ENCODE measurements at regions not wholly inside any gene's neighbourhood (a gene's known extent, or its start where the extent isn't known, plus 50 kb on each side); places are given as distances from the start of the nearest gene placed in this dataset.
"Not testable (repeated sequence)": the region's sequence is repeated elsewhere in the genome, so short reads cannot be mapped to it uniquely, and the experiment has no call there.

DNA sequence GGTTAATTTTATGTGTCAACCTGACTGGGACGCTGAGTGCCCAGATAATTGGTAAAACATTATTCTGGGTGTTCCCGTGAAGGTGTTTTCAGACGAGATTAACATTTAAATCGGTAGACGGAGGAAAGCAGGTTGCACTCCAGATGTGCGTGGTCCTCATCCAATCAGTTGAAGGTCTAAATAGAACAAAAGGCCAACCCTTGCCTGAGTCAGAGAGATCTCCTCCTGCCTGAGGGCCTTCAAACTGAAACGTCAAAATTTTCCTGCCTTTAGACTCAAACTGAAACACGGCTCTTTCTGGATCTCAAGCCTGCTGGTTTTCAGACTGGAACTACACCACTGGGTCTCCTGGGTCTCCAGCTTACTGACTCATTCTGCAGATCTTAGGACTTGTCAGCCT lies 70.9 kb downstream of the NPIPA5 start:
- H3K4me3 ChIP-seq (ENCODE audit: low read length); DNase-seq (ENCODE audit: low read depth): not testable (repeated sequence)

DNA sequence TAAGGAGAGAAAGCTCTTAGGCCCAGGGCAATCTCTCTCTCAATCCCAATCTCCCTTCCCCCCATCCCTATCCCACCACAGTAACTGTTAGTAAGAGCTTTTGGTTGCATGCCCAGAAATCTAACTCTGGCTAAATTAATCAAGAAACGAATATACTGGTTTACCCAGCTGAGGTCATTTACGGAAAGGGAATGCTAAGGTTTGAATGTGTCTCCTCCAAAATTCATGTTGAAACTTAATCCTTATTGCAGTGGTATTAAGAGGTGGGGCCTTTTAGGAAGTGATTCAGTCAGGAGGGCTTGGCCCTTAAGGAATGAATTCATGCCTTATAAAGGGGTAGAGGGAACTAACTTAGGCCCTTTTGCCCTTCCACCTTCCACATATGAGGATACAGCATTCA lies 72.2 kb downstream of the NPIPA5 start:
- peak; percentile 4 for DNase-seq (ENCODE audit: low read depth)
- not testable (repeated sequence) for H3K4me3 ChIP-seq (ENCODE audit: low read length)

DNA sequence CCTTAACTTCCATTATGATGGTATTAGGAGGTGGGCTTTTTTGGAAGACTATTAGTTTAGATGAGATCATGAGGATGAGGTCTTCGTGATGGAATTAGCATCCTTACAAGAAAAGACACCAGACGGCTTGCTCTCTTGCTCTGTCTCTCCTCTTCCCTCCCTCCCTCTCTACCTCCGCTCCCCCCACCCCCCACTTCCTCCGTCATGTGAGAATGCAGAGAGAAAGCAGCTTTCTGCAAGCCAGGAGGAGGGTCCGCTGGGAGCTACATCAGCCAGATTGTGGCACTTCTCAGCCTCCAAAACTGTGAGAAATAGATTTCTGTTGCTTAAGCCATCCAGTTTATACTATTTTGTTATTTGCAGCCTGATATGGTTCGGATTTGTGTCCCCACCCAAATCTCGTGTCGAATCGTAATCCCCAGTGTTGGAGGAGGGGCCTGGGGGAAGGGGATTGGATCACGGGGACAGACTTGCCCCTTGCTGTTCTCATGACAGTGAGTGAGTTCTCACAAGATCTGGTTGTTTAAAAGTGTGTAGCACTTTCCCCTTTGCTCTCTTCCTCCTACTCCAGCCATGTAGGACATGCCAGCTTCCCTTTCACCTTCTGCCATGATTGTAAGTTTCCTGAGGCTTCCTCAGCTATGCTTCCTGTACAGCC lies 74.3 kb downstream of the NPIPA5 start:
- DNase-seq (ENCODE audit: low read depth); H3K4me3 ChIP-seq (ENCODE audit: low read length): not testable (repeated sequence)

DNA sequence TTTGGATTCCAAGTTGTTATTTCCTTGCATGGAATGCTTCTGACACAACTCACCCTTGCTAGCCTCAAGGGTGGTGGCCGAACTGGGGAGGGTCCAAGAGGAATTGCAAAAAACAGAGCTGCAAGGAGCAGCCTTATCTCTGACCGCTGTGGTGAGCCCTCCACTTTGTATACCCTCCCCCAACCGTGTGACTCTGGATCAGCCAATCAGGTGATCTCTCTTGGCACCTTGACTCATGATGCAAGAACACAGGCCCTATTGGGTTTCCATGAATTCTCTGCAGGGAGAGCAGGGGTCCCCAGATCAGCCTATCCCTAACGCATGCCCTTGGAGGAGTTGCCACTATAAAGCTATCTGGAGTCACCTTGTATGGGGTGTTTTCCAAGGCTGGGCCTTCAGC lies 81.0 kb downstream of the NPIPA5 start:
- DNase-seq (ENCODE audit: low read depth); H3K4me3 ChIP-seq (ENCODE audit: low read length): not testable (repeated sequence)

DNA sequence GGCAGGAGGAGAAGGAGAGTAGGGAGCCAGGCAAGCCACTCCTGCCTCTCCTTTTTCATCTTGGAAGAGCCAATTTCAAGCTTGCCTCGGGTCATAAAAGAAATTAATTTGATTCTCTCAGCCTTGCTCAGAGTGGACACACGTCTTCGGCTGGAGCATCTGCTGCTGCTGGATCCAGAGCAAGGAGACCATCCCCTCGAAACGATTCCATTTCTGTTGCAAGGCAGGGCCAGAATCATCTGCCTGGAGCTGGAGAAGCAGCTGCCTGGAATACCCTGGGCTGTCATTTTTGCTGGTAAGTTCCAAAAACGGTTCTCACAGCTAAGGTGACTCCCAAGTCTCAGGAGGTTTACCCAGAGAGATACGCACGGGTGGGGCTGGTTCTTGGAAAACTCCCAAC lies 103.3 kb downstream of the NPIPA5 start:
- DNase-seq (ENCODE audit: low read depth); H3K4me3 ChIP-seq (ENCODE audit: low read length): not testable (repeated sequence)

- not testable (repeated sequence) for DNase-seq (ENCODE audit: low read depth); H3K4me3 ChIP-seq (ENCODE audit: low read length)
Observed at GRCh38 chr16:15273964-15274363, 104.1 kb downstream of the NPIPA5 start.

DNA sequence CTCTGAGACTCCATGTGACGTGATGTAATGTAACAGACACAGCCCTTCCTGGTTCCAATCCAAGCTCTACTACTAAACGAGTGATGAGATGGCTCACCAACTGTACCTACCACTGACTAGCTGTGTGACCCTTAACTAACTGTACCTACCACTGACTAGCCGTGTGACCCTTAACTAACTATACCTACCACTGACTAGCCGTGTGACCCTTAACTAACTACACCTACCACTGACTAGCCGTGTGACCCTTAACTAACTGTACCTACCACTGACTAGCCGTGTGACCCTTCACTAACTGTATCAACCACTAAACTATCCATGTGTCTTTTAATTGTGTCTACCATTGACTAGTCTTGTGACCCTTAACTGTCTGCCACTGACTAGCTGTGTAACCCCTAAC lies 111.2 kb downstream of the NPIPA5 start:
- DNase-seq (ENCODE audit: low read depth); H3K4me3 ChIP-seq (ENCODE audit: low read length): not testable (repeated sequence)

DNA sequence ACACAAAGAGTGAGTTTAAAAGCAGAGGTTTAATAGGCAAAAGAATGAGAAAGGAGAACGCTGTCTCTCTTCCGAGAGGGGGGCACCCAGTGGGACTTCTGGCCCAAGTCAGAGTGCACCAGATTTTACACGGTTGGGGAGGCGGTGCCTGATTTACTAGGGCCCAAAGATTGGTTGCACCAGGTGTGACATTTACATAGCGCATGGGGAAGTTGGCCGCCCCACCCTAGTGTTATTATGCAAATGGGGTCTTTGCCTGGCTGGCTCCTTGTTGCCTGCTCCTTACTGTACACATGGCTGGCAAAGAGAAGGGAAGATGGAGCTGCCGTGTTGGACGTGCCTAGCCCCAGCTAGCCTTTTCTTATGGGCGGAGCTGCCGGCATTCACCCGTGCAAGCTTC lies 115.9 kb downstream of the NPIPA5 start:
- not testable (repeated sequence) for DNase-seq (ENCODE audit: low read depth); H3K4me3 ChIP-seq (ENCODE audit: low read length)

DNA sequence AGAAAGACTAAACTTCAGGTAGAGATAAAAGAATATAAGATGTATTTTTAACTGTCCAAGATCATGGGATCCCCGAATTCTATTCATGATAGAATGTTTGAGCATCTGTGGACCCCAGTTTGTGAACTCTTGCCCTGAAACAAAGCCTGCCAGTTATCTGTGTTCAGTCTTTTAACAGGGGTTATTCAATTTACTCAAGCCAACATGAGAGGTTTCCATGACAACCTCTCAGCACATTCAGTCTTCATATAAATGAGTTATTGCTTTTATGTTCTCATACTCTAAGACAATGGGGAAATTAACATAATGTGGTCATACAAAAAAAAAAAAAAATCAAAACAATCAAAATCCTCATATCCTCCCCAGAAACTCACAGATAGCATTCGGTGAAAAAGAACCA lies 130.1 kb downstream of the NPIPA5 start:
- DNase-seq (ENCODE audit: low read depth); H3K4me3 ChIP-seq (ENCODE audit: low read length): not testable (repeated sequence)

DNA sequence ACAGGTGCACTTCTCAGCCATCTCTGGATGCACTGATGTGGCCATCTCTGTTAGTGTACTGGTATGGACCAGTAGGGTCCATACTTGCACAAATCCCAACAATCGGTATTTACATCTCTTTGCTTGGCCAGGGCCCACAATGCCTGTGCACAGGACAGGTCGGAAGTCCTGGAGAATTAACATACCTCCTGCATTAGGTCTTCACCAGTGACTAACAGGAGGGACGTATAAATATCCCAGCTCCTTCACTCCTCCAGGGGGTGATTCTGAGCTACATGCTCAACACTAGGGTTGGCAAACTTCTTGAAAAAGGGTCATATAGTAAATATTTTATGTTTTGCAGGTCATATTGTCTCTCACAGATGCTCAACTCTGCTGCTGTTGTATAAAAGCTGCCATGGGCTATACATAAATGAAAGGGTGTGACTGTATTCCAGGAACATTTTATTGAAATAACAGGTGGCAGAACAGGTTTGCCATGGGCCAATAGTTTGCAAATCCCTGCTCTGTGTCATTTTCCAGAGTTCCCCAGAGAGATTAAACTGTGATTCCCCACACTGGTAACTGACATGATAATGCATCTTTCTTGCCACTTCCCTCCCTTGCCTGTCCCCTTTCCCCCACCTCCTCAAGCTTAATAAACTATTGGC lies 141.3 kb downstream of the NPIPA5 start:
- DNase-seq (ENCODE audit: low read depth); H3K4me3 ChIP-seq (ENCODE audit: low read length): not testable (repeated sequence)

DNA sequence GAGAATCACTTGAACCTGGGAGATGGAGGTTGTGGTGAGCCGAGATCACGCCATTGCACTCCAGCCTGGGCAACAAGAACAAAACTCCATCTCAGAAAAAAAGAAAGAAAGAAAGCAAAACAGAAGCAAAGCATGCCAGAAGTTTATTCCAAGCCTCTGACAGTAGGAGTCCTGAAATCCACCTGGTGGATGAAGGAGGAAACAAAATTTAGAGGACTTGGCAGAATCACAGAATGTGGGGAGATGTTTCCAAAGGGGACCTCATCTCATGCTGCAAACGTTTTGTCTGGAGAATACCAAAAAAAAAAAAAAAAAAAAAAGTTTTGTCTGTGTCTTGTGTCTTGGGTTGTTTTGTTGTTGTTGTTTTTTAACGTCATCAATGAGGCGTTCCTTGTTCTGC lies 141.1 kb upstream of the RRN3 start:
- not testable (repeated sequence) for DNase-seq (ENCODE audit: low read depth); H3K4me3 ChIP-seq (ENCODE audit: low read length)

GRCh38 chr16:15234702-15235101 lies 140.6 kb upstream of the RRN3 start:
- not testable (repeated sequence) for DNase-seq (ENCODE audit: low read depth); H3K4me3 ChIP-seq (ENCODE audit: low read length)

- not testable (repeated sequence) for DNase-seq (ENCODE audit: low read depth); H3K4me3 ChIP-seq (ENCODE audit: low read length)
Observed at GRCh38 chr16:15230432-15230831, 136.4 kb upstream of the RRN3 start.

DNA sequence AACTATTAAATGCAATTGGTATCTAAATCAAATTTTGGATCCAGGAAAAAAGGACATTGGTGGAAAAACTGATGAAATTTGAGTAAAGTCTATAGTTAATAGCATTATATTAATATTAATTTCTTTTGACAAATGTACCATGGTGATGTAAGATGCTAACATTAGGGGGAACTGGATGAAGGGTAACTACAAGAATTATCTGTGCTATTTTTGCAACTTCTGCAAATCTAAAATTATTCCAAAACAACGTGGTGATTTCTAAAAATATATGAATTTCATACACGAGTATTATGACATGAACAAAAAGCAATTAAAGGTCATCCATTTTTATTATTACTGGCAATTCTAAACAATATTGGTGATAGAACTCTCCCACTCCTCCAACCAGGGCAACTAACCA lies 135.6 kb upstream of the RRN3 start:
- DNase-seq (ENCODE audit: low read depth), result not testable (repeated sequence)

DNA sequence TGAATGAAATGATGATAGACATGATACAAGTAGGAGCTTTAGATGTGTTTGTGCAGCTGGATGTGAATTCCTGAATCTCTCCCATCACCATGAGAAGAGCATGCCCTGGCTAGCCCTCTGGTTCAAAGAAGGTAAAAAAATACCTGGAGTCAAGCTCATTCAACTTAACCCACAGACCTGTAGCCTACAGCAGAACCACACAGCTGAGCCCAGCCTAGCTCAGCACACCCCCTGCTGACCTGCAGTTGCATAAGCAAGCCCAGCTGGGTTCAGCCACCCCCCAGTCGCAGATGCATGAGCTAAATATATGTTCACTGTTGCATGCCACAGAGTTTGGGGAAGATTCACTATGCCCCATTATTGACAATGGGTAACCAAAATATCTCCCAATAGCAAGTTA lies 130.6 kb upstream of the RRN3 start:
- not testable (repeated sequence) for H3K4me3 ChIP-seq (ENCODE audit: low read length); DNase-seq (ENCODE audit: low read depth)

More for the DNA sequence above, 135.6 kb upstream of the RRN3 start:
- not testable (repeated sequence) for H3K4me3 ChIP-seq (ENCODE audit: low read length)

- H3K4me3 ChIP-seq (ENCODE audit: low read length); DNase-seq (ENCODE audit: low read depth): not testable (repeated sequence)
Observed at GRCh38 chr16:15223398-15223797, 129.3 kb upstream of the RRN3 start.
